HL-60 (cell line): ENCODE measurements at regions not wholly inside any gene's neighbourhood (a gene's known extent, or its start where the extent isn't known, plus 50 kb on each side); places are given as distances from the start of the nearest gene placed in this dataset.

ENCODE experiments used
- DNase-seq, 2 experiments: peaks; one replicate each; pipeline ENCODE4 v3.0.0-alpha.2; 2010 to 2020; ENCODE audit warnings: low read depth in 1 of 2, low spot score in 1 of 2
- H3K27ac ChIP-seq: fragments of 250-450 bp; sonication (Bioruptor Pico); replicated peaks from 2 replicates; pipeline ENCODE4 v1.5.1; 2020; ENCODE audit warnings: mild to moderate bottlenecking, moderate library complexity
- H3K27me3 ChIP-seq: fragments of 250-450 bp; sonication (Bioruptor Pico); 2 replicates; pipeline ENCODE4 v1.5.1; 2021; ENCODE audit warnings: mild to moderate bottlenecking, moderate library complexity; ENCODE audit not compliant: insufficient read depth, poor library complexity, severe bottlenecking
- H3K4me3 ChIP-seq: replicated peaks from 2 replicates; pipeline ENCODE4 v1.5.1; 2011; ENCODE audit warnings: mild to moderate bottlenecking, control low read depth, low read length; ENCODE audit not compliant: insufficient read depth
- CTCF ChIP-seq: IDR thresholded peaks from one replicate; pipeline ENCODE4 v1.5.1; 2011; ENCODE audit warnings: low read length, control low read depth, inconsistent platforms; ENCODE audit not compliant: insufficient read depth
- GABPA ChIP-seq: IDR thresholded peaks from 2 replicates; pipeline ENCODE4 v1.6.1; 2012; ENCODE audit warnings: low read depth
- POLR2AphosphoS5 ChIP-seq: IDR thresholded peaks from 2 replicates; pipeline ENCODE4 v1.6.1; 2012; ENCODE audit warnings: low read depth
- REST ChIP-seq: IDR thresholded peaks from 2 replicates; pipeline ENCODE4 v1.6.1; 2012; ENCODE audit warnings: low read depth; ENCODE audit not compliant: insufficient replicate concordance
- SPI1 ChIP-seq: IDR thresholded peaks from 2 replicates; pipeline ENCODE4 v1.6.1; 2012; ENCODE audit warnings: low read depth, mild to moderate bottlenecking, borderline replicate concordance

- Histone ChIP-seq H3K4me3 (no peak overlapping the region), H3K27me3 (no peaks in the 10 kb centered on the region), H3K27ac (no peak overlapping the region)
- DNase-seq: no peak
- no peak for TF ChIP-seq GABPA
- no peak for TF ChIP-seq SPI1
- no peak for TF ChIP-seq POLR2AphosphoS5
- no peak for TF ChIP-seq REST
- TF ChIP-seq CTCF: no peak
Observed at GRCh38 chr6:72519871-72520270, 102.0 kb upstream of the KCNQ5 start.

- TF ChIP-seq POLR2AphosphoS5 (no peak), REST (no peak), GABPA (no peak), CTCF (no peak), SPI1 (no peak)
- Histone ChIP-seq H3K27ac (no peak overlapping the region), H3K4me3 (no peak overlapping the region), H3K27me3 (no peaks in the 10 kb centered on the region)
- no peak for DNase-seq
Observed at GRCh38 chr6:72521684-72522083, 100.2 kb upstream of the KCNQ5 start.

- no peak for TF ChIP-seq POLR2AphosphoS5
- TF ChIP-seq CTCF: peak; percentile 8
- DNase-seq: peak in 1 of 2 experiments; percentile 11
- Histone ChIP-seq H3K27me3 (no peaks in the 10 kb centered on the region), H3K4me3 (no peak overlapping the region), H3K27ac (no peak overlapping the region)
Observed at GRCh38 chr6:72522735-72523141, 99.1 kb upstream of the KCNQ5 start.

- no peak overlapping the region for H3K4me3 ChIP-seq
- DNase-seq: no peak
- no peak overlapping the region for H3K27ac ChIP-seq
- TF ChIP-seq CTCF: no peak
- TF ChIP-seq GABPA: no peak
- no peak for TF ChIP-seq POLR2AphosphoS5
- no peak for TF ChIP-seq SPI1
- TF ChIP-seq REST: no peak
- no peaks in the 10 kb centered on the region for H3K27me3 ChIP-seq
Observed at GRCh38 chr6:72524011-72524645, 97.7 kb upstream of the KCNQ5 start.
